GM21717 (cell line): ENCODE measurements at regions not wholly inside any gene's neighbourhood (a gene's known extent, or its start where the extent isn't known, plus 50 kb on each side); places are given as distances from the start of the nearest gene placed in this dataset.
"Not testable (repeated sequence)": the region's sequence is repeated elsewhere in the genome, so short reads cannot be mapped to it uniquely, and the experiment has no call there.

ENCODE experiments used
- ATAC-seq: cut with Tn5 transposase; IDR thresholded peaks from one replicate; pipeline ENCODE4 v1.9.1; 2021; ENCODE audit warnings: mild to moderate bottlenecking, moderate library complexity; ENCODE audit not compliant: unreplicated experiment

- ATAC-seq, result no peak
These were observed 597.9 kb upstream of the TBL1XR1 start for GRCh38 chr3:177795216-177795615.

DNA sequence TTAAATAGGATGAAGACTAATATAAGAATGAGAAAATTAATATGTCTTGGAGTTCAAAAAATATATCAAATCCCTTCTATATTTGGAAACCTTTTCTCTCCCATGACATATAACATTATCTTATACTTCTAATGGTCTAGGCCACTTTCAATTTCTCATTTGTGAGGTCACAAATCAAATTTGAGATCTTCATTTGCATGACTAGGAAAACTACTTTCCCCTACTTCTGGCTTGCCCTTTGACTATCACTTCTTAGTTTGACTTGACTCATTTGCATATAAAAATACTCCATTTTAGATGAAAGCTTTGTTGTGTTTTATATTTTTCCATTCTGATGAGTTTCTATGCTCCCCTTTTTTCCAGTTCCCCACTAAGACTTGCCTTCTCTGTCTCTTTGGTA lies 598.6 kb upstream of the TBL1XR1 start:
- ATAC-seq, result no peak

DNA sequence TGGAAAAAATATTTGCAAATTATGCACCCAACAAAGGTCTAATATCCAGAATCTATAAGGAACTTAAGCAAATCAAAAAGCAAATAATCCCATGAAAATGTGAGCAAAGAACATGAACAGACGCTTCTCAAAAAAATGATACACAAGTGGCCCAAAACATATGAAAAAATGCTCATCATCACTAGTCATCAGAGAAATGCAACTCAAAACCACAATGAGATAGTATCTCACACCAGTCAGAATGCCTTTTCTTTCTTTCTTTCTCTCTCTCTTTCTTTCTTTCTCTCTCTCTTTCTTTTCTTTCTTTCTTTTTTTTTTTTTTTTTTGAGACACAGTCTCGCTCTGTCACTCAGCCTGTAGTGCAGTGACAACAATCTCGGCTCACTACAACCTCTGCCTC lies 602.9 kb upstream of the TBL1XR1 start:
- not testable (repeated sequence) for ATAC-seq

GRCh38 chr3:177800561-177800960 lies 603.3 kb upstream of the TBL1XR1 start:
- ATAC-seq, result no peak

GRCh38 chr3:177802151-177802900 lies 605.0 kb upstream of the TBL1XR1 start:
- ATAC-seq, result no peak

GRCh38 chr3:177803500-177803899 lies 606.2 kb upstream of the TBL1XR1 start:
- ATAC-seq, result no peak

GRCh38 chr3:177804032-177804431 lies 606.8 kb upstream of the TBL1XR1 start:
- ATAC-seq, result no peak

- no peak for ATAC-seq
These were observed 607.4 kb upstream of the TBL1XR1 start for GRCh38 chr3:177804646-177805045.

DNA sequence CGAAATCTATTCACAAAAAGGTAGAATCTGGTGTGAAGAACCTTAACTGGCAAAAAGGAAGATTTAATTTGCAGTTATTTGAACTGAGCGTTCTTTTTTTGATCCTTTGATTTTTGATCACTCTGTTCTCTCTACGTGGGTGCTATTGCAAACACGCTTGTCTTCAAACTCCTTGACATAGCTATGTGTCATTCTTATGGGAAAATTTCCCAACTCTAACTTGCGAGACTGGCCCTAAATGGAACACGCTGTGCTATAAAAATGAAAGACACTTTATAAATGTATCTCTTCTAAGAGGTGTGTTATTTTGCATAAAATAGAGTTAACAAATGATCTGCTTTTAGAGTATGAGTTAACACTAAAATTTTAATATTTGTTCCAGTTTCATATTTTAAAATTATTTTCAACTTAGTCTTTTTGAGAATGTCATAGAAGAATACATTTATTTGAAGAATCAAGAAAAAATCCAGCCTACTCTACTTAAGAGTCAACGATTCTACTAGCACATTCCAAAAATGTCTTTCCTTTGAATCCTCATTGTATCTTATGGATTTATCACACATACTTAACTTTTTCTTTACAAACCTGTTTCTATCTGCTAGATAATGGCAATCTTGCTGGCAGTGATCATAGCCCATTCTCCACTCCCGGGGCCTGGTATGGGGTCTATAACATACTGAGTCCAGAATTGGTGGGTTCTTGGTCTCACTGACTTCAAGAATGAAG lies 610.0 kb upstream of the TBL1XR1 start:
- no peak for ATAC-seq

DNA sequence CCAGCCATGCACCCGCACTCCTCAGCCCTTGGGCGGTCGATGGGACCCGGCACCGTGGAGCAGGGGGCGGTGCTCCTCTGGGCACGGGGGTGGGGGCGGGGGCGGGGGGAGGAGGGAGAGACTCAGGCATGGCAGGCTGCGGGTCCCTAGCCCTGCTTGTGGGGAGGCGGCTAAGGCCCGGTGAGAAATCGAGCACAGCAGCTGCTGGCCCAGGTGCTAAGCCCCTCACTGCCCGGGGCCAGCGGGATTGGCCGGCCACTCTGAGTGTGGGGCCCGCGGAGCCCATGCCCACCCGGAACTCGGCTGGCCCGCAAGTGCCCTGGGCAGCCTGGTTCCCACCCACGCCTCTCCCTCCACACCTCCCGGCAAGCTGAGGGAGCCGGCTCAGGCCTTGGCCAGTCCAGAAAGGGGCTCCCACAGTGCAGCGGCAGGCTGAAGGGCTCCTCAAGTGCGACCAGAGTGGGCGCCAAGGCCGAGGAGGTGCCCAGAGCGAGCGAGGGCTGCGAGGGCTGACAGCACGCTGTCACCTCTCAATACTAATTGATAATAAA lies 611.7 kb upstream of the TBL1XR1 start:
- not testable (repeated sequence) for ATAC-seq

GRCh38 chr3:177810162-177810623 lies 612.9 kb upstream of the TBL1XR1 start:
- ATAC-seq, result no peak

DNA sequence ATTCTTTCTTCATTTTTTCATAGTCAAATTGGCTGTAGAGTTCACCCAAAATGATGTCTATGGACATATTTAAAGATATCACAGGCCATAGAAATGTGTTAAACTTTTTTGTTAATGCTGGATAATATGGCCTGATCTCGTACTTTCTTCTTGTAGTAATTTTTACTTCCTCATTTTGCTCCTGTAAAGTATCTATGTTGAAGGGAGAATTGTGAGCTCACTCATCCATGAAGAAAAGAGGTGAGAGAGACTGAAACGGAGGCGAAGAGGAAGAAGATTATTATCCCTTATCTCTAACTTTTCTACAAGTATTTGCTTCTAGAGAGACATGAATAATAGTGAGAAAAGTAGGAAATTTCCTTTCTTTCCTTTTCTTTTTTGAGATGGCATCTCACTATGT lies 613.8 kb upstream of the TBL1XR1 start:
- no peak for ATAC-seq

GRCh38 chr3:177811835-177812234 lies 614.6 kb upstream of the TBL1XR1 start:
- no peak for ATAC-seq

- no peak for ATAC-seq
These were observed 615.2 kb upstream of the TBL1XR1 start for GRCh38 chr3:177812492-177812891.

DNA sequence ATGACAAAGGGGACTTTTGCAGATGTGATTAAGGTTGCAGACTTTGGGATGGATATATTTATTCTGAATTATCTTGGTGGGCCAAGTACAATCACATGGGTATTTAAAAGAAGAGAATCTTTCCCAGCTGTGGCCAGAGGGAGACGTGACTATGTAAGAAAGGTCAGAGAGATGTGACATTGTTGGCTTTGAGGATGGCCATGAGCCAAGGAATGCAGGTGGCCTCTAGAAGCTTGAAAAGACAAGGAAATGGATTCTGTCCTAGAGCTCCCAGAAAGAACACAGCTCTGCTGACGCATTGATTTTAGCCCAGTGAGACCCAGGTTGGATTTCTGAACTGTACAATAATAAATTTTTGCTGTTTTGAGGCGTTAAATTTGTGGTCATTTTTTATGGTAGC lies 616.0 kb upstream of the TBL1XR1 start:
- no peak for ATAC-seq

- no peak for ATAC-seq
These were observed 619.5 kb upstream of the TBL1XR1 start for GRCh38 chr3:177816667-177817208.

DNA sequence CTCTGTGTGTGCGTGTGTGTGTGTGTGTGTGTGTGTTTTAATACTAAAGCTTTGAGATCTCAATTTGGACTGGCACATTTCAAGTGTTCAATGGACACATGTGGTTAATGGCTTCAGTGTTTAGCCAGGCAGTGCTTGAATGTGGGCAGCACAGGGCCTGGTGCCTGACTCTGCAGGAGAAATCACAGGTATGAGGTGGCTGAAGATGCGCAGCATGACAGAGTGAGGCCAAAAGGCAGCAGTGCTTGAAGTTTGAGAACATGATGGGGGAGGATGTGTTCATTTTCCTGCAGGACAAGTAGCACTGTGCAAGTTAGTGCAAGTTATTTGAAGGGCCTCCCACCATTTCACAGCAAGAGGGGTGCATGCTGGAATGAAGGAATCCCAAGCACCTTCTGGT lies 620.5 kb upstream of the TBL1XR1 start:
- ATAC-seq, result no peak

DNA sequence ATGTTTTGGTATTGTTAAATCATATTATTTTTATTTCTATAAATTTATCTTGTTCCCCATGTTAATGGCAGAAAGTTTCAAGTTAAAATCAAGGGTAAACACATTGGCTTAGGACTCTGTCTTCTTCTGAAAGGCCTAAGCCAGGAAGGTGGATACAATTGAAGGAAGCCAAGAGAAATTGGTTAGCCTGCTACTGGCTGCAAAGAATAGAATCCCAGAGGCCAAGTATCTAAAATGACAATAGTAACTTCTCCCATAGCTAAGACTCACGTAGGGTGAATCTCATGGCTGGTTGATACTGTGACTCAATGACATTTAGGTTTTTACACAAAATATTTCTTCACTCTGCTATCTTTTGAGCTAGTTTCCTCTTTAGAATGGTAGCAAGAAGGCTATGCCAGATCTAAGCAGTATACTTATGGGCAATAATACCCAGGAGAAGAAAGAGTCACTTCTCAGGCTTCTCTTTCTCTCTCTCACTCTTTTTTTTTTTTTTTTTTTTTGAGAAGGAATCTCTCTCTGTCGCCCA lies 621.5 kb upstream of the TBL1XR1 start:
- ATAC-seq, result no peak

GRCh38 chr3:177820683-177821316 lies 623.5 kb upstream of the TBL1XR1 start:
- peak; percentile 96 for ATAC-seq

DNA sequence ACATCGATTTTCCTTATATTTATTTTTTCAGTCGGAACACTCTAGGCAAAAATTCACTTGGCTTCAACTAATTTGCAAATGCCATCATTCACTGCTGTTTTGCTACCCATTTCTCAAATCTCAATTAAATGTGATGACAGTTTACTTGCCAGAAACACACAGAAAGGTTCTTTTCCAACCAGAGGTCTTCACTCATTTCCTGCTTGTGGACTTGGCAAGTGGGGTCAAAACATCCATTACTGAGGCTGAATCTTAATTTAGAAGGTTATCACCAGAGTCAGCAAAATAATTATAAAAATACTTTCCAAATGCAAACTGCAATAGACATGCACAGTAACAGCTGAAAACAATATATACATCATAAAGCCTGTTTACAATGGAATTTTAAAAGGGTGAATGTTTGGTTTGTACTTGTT lies 625.4 kb upstream of the TBL1XR1 start:
- ATAC-seq, result no peak

DNA sequence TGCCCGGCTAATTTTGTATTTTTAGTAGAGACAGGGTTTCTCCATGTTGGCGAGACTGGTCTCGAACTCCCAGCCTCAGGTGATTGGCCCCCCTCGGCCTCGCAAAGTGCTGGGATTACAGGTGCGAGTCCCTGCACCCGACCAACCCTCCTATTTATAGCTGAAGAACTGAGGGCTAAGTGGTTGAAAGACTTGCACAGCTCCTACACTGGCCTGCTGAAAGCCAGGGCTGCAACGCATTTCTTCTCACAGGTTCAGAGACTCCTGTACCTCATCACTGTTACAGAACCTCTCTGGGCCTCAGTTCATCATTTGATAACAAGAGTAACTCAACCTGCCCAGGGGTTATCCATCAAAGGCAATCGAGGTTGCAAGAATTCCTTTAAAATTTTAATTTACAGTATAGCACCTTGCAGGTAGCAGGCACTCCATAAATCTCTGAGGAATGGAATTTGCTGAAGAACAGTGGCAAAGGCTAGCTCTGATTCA lies 626.5 kb upstream of the TBL1XR1 start:
- no peak for ATAC-seq
